Spleen (tissue), 7 donors: ENCODE measurements at regions not wholly inside any gene's neighbourhood (a gene's known extent, or its start where the extent isn't known, plus 50 kb on each side); places are given as distances from the start of the nearest gene placed in this dataset.
"Not testable (repeated sequence)": the region's sequence is repeated elsewhere in the genome, so short reads cannot be mapped to it uniquely, and the experiment has no call there.

Experiments used
- CTCF ChIP-seq, 11 experiments: fragments of 200-600 bp in 7 of 11; fragments of 450-650 bp in 4 of 11; sonication (generic) in 4 of 11; IDR thresholded peaks in 8 of 11; conservative IDR thresholded peaks in 3 of 11; 1 replicate in 7 of 11; 2 replicates in 4 of 11; pipeline versions ENCODE4 v1.4.0 to v1.8.0; 2016 to 2021; ENCODE audit warnings: antibody characterized with exemption in 11 of 11, inconsistent platforms in 4 of 11, mild to moderate bottlenecking in 1 of 11
- POLR2A ChIP-seq, 3 donors: fragments of 450-650 bp; IDR thresholded peaks; one replicate each; pipeline ENCODE4 v1.5.1; 2017; ENCODE audit warnings: antibody characterized with exemption in 3 of 3, mild to moderate bottlenecking in 1 of 3
- POLR2AphosphoS5 ChIP-seq, 3 donors: sonication (generic); formaldehyde crosslinking; IDR thresholded peaks; one replicate each; pipeline ENCODE4 v1.5.1; 2017; ENCODE audit warnings: antibody characterized with exemption in 3 of 3
- donor health status: DM: no; HTN: no; CAD: no; lungs with moderate emphysema.
- donor health status: DM: no; HTN: no; CAD: no.
- donor health status: DM: no; HTN: no; CAD: no.

- TF ChIP-seq CTCF (IDR thresholded peaks at IDR 0.05 in 8 of 11, conservative IDR thresholded peaks at IDR 0.05 in 3 of 11); POLR2A (IDR thresholded peaks at IDR 0.05): not testable (repeated sequence)
- peak in 1 of 3 donors; percentile 20 for TF ChIP-seq POLR2AphosphoS5 (IDR thresholded peaks at IDR 0.05)
Observed at GRCh38 chr16:29607428-29607823, 55.6 kb upstream of the SPN start.
